Astrocyte (in vitro differentiated cells and primary cell): ENCODE measurements at regions not wholly inside any gene's neighbourhood (a gene's known extent, or its start where the extent isn't known, plus 50 kb on each side); places are given as distances from the start of the nearest gene placed in this dataset.

Source experiments
- DNase-seq: peaks from one replicate; pipeline ENCODE4 v3.0.0-alpha.2; 2010; ENCODE audit warnings: low read depth
- FAIRE-seq: peaks from 2 replicates; lab custom pipeline; 2011; peaks lifted over from hg19 to GRCh38; lab: Jason Lieb, UNC
- H2AFZ ChIP-seq: 2 replicates; pipeline ENCODE4 v1.6.0; 2012; ENCODE audit warnings: low read depth, low read length, inconsistent platforms
- H3K27ac ChIP-seq: 2 replicates; pipeline ENCODE4 v1.5.1; 2011; ENCODE audit warnings: low read depth, low read length, inconsistent platforms
- H3K27me3 ChIP-seq: 2 replicates; pipeline ENCODE4 v1.6.0; 2011; ENCODE audit warnings: low read length, inconsistent platforms; ENCODE audit not compliant: insufficient read depth
- H3K36me3 ChIP-seq: 2 replicates; pipeline ENCODE4 v1.5.1; 2011; ENCODE audit warnings: low read length, inconsistent platforms; ENCODE audit not compliant: insufficient read depth
- H3K4me1 ChIP-seq: 2 replicates; pipeline ENCODE4 v1.5.1; 2011; ENCODE audit warnings: low read length, inconsistent platforms; ENCODE audit not compliant: insufficient read depth
- H3K4me2 ChIP-seq: 2 replicates; pipeline ENCODE4 v1.6.0; 2012; ENCODE audit warnings: low read length, inconsistent platforms
- H3K4me3 ChIP-seq: 2 replicates; pipeline ENCODE4 v1.5.1; 2011; ENCODE audit warnings: low read depth, mild to moderate bottlenecking, low read length, inconsistent platforms; ENCODE audit not compliant: insufficient read depth
- H3K79me2 ChIP-seq: 2 replicates; pipeline ENCODE4 v1.6.0; 2012; ENCODE audit warnings: mild to moderate bottlenecking, low read length, inconsistent platforms; ENCODE audit not compliant: insufficient read depth
- H3K9ac ChIP-seq: 2 replicates; pipeline ENCODE4 v1.6.0; 2012; ENCODE audit warnings: mild to moderate bottlenecking, low read length, inconsistent platforms
- H3K9me3 ChIP-seq: 2 replicates; pipeline ENCODE4 v1.5.1; 2012; ENCODE audit warnings: low read depth, mild to moderate bottlenecking, low read length, inconsistent platforms; ENCODE audit not compliant: insufficient read depth
- H4K20me1 ChIP-seq: 2 replicates; pipeline ENCODE4 v1.6.0; 2012; ENCODE audit warnings: low read length, inconsistent platforms; ENCODE audit not compliant: insufficient read depth
- H3K27ac Mint-ChIP-seq: one replicate; pipeline ENCODE4 v1.8.0; 2021; ENCODE audit warnings: mild to moderate bottlenecking, mixed read lengths; ENCODE audit not compliant: unreplicated experiment
- H3K27me3 Mint-ChIP-seq: one replicate; pipeline ENCODE4 v1.8.0; 2021; ENCODE audit warnings: low read depth, mixed read lengths; ENCODE audit not compliant: unreplicated experiment
- H3K36me3 Mint-ChIP-seq: one replicate; pipeline ENCODE4 v1.8.0; 2021; ENCODE audit warnings: low read depth, mixed read lengths; ENCODE audit not compliant: unreplicated experiment
- H3K4me1 Mint-ChIP-seq: one replicate; pipeline ENCODE4 v1.8.0; 2021; ENCODE audit warnings: low read depth, mixed read lengths; ENCODE audit not compliant: unreplicated experiment
- H3K4me3 Mint-ChIP-seq: one replicate; pipeline ENCODE4 v1.8.0; 2021; ENCODE audit warnings: mild to moderate bottlenecking, moderate library complexity, mixed read lengths; ENCODE audit not compliant: unreplicated experiment
- H3K9me3 Mint-ChIP-seq: one replicate; pipeline ENCODE4 v1.8.0; 2021; ENCODE audit warnings: mild to moderate bottlenecking, mixed read lengths; ENCODE audit not compliant: unreplicated experiment
- EZH2 ChIP-seq: IDR thresholded peaks from 2 replicates; pipeline ENCODE4 v1.6.1; 2012; ENCODE audit warnings: mild to moderate bottlenecking, low read length, inconsistent platforms; ENCODE audit not compliant: insufficient read depth
- TF ChIP-seq, protein P1 (sequence below): IDR thresholded peaks from 2 replicates; pipeline ENCODE4 v1.5.1; 2011; ENCODE audit warnings: low read depth, mild to moderate bottlenecking, inconsistent platforms, low read length, moderate library complexity; ENCODE audit not compliant: insufficient read depth

DNA sequence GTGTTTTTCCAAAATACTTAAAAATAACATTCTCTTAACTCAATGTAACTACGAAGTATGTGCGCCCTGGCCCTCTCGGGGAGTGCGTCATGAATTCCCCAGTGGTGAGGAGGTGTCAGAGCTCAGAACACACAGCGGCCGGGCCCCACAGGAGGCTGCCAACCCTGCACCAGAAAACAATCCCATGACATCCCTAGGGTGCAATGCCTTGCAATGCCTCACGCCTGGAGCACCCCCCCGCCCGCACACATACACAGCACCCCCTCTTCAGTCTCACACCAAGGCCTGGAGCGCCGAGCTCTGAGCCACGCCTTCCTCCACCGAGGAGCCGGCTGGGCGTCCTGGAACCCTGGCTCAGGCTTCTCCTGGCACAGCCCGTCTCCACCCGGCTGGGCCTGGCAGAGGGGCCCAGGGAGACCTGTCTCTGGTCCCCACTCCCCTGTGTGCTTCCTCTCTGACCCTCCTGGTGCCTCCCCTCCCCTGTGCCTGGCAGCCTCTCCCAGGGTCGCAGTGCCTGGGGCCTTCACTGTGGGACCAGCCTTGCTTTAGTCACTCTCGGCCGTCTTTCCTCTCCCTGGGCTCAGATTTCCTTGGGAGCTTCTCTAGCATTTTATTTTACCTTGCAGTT lies 108.2 kb upstream of the ADRA2C start:
- H3K27ac Mint-ChIP-seq = no peak overlapping the region
- Histone ChIP-seq H3K27me3 (peaks cover 9% of the 10 kb centered on the region), H2AFZ (peak overlapping the region; percentile 60), H3K9me3 (no peaks in the 10 kb centered on the region), H3K4me3 (no peak overlapping the region), H3K4me2 (peak overlapping the region; percentile 53), H3K27ac (peak overlapping the region; percentile 42), H3K79me2 (no peaks in the 10 kb centered on the region), H4K20me1 (no peaks in the 10 kb centered on the region), H3K9ac (peak overlapping the region; percentile 56), H3K36me3 (no peaks in the 10 kb centered on the region), H3K4me1 (peaks cover 10% of the 10 kb centered on the region)
- FAIRE-seq (no peak), DNase-seq (peak; percentile 53)
- TF ChIP-seq EZH2 = no peak
- TF ChIP-seq, protein P1, sequence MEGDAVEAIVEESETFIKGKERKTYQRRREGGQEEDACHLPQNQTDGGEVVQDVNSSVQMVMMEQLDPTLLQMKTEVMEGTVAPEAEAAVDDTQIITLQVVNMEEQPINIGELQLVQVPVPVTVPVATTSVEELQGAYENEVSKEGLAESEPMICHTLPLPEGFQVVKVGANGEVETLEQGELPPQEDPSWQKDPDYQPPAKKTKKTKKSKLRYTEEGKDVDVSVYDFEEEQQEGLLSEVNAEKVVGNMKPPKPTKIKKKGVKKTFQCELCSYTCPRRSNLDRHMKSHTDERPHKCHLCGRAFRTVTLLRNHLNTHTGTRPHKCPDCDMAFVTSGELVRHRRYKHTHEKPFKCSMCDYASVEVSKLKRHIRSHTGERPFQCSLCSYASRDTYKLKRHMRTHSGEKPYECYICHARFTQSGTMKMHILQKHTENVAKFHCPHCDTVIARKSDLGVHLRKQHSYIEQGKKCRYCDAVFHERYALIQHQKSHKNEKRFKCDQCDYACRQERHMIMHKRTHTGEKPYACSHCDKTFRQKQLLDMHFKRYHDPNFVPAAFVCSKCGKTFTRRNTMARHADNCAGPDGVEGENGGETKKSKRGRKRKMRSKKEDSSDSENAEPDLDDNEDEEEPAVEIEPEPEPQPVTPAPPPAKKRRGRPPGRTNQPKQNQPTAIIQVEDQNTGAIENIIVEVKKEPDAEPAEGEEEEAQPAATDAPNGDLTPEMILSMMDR = no peak
- no peaks in the 10 kb centered on the region for H3K4me1 Mint-ChIP-seq
- no peaks in the 10 kb centered on the region for H3K9me3 Mint-ChIP-seq
- H3K36me3 Mint-ChIP-seq = no peaks in the 10 kb centered on the region
- H3K27me3 Mint-ChIP-seq = peaks cover 76% of the 10 kb centered on the region
- no peak overlapping the region for H3K4me3 Mint-ChIP-seq

DNA sequence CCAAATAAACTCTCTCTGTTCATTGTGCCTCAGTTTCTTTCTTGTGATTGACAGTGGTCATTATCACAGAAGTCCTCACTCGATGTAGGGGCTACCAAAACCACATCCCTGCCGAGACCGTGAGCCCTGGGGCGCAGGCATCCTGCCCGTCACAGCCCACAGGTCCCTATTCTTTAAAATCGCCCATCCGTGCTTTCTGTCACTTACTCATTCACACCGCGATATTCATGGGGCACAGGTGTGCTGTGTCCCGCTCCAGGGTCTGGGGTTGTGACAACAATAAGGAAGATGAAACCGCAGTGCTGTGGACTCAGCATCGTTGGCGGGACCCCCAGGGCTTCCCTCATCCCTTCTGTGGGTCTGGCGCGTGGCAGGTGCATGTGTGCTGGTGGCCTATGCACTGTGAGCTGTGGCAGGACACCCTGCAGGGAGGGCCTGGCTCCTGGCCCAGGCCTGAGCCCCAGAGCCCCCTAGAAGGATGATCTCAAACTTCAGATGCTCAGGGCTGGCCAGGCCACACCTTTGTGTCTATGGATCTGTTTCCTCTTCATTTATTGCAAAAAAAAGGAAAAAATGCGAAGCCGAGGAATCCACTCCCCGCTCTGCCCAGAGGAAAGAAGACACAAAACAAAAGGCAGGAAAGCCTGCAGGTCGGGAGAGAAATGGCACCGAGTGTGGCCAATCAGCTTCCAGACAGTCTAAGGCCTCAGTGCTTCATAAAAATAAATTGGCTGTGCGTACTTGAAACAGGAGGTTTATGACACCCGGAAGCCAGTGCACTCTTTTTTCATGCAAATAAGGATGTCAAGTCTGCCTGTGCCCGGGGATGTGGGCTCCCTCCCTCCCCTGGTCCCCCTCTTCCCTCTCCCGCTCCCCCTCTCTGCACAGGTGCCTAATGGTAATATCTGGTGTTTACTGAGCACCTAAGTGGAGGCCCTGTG lies 109.5 kb upstream of the ADRA2C start:
- H3K79me2 ChIP-seq = no peaks in the 10 kb centered on the region
- TF ChIP-seq, protein P1 = no peak
- no peak overlapping the region for H3K9ac ChIP-seq
- H4K20me1 ChIP-seq = no peaks in the 10 kb centered on the region
- no peak for FAIRE-seq
- DNase-seq = no peak
- no peak overlapping the region for H3K4me2 ChIP-seq
- Mint-ChIP-seq H3K27me3 (peaks cover 81% of the 10 kb centered on the region), H3K36me3 (no peaks in the 10 kb centered on the region), H3K4me3 (no peak overlapping the region), H3K9me3 (no peaks in the 10 kb centered on the region), H3K27ac (no peak overlapping the region), H3K4me1 (no peaks in the 10 kb centered on the region)
- peaks cover 6% of the 10 kb centered on the region for H3K27me3 ChIP-seq
- H3K4me1 ChIP-seq = peaks cover 10% of the 10 kb centered on the region
- H3K4me3 ChIP-seq = no peak overlapping the region
- no peak overlapping the region for H3K27ac ChIP-seq
- H3K36me3 ChIP-seq = no peaks in the 10 kb centered on the region
- H3K9me3 ChIP-seq = no peaks in the 10 kb centered on the region
- no peak overlapping the region for H2AFZ ChIP-seq
